KMS-11 (cell line): ENCODE measurements at regions not wholly inside any gene's neighbourhood (a gene's known extent, or its start where the extent isn't known, plus 50 kb on each side); places are given as distances from the start of the nearest gene placed in this dataset.

Source experiments
- H2AFZ ChIP-seq: fragments of 200-600 bp; sonication (generic); 2 replicates; pipeline ENCODE4 v1.6.1; 2016; ENCODE audit warnings: antibody characterized with exemption, mixed run types, low read depth
- H3K27ac ChIP-seq: fragments of 200-600 bp; sonication (generic); 2 replicates; pipeline ENCODE4 v1.6.1; 2016; ENCODE audit warnings: mild to moderate bottlenecking, mixed run types
- H3K27me3 ChIP-seq: fragments of 200-600 bp; sonication (generic); 2 replicates; pipeline ENCODE4 v1.6.1; 2017; ENCODE audit warnings: mild to moderate bottlenecking, low read depth, mixed run types, moderate library complexity; ENCODE audit not compliant: insufficient read depth
- H3K36me3 ChIP-seq: fragments of 200-600 bp; sonication (generic); 2 replicates; pipeline ENCODE4 v1.6.1; 2017; ENCODE audit warnings: mild to moderate bottlenecking, mixed run types; ENCODE audit not compliant: insufficient read depth
- H3K4me1 ChIP-seq: fragments of 200-600 bp; sonication (generic); 2 replicates; pipeline ENCODE4 v1.6.1; 2016; ENCODE audit warnings: mild to moderate bottlenecking, low read depth, mixed run types; ENCODE audit not compliant: poor library complexity, severe bottlenecking
- H3K4me2 ChIP-seq: fragments of 200-600 bp; sonication (generic); 2 replicates; pipeline ENCODE4 v1.7.0; 2016; ENCODE audit warnings: mild to moderate bottlenecking, mixed run types
- H3K4me3 ChIP-seq: fragments of 200-600 bp; sonication (generic); IDR thresholded peaks from 2 replicates; pipeline ENCODE4 v1.6.1; 2017; ENCODE audit warnings: low read depth, low read length, mixed read lengths; ENCODE audit not compliant: insufficient read depth
- H3K79me2 ChIP-seq: fragments of 200-600 bp; sonication (generic); 2 replicates; pipeline ENCODE4 v1.6.1; 2016; ENCODE audit warnings: low read depth, mixed run types; ENCODE audit not compliant: insufficient read depth
- H3K9ac ChIP-seq: fragments of 200-600 bp; sonication (generic); 2 replicates; pipeline ENCODE4 v1.6.1; 2016; ENCODE audit warnings: mild to moderate bottlenecking, mixed run types
- H4K20me1 ChIP-seq: fragments of 200-600 bp; sonication (generic); 2 replicates; pipeline ENCODE4 v1.6.1; 2016; ENCODE audit warnings: mild to moderate bottlenecking, mixed run types; ENCODE audit not compliant: insufficient read depth
- CTCF ChIP-seq: fragments of 200-600 bp; sonication (generic); conservative IDR thresholded peaks from 2 replicates; pipeline ENCODE4 v1.6.1; 2017; ENCODE audit warnings: low read depth, mild to moderate bottlenecking, antibody characterized with exemption, low read length, moderate library complexity, mixed read lengths

- Histone ChIP-seq H3K27me3 (no peaks in the 10 kb centered on the region), H3K27ac (no peak overlapping the region), H2AFZ (no peak overlapping the region), H3K4me2 (no peak overlapping the region), H3K4me3 (no peak overlapping the region), H3K79me2 (no peaks in the 10 kb centered on the region), H3K36me3 (no peaks in the 10 kb centered on the region), H3K9ac (no peak overlapping the region), H4K20me1 (no peaks in the 10 kb centered on the region), H3K4me1 (no peaks in the 10 kb centered on the region)
- TF ChIP-seq CTCF, result peak; percentile 53
Measured at GRCh38 chr13:53206455-53206854, 177.8 kb downstream of the OLFM4 start.

GRCh38 chr13:53207556-53207955, 178.9 kb downstream of the OLFM4 start:
- H3K4me2 ChIP-seq, result no peak overlapping the region
- H3K9ac ChIP-seq, result no peak overlapping the region

GRCh38 chr13:53214433-53214832, 185.8 kb downstream of the OLFM4 start:
- H2AFZ ChIP-seq, result no peak overlapping the region
- H3K9ac ChIP-seq, result no peak overlapping the region
- no peaks in the 10 kb centered on the region for H4K20me1 ChIP-seq
- no peak overlapping the region for H3K4me2 ChIP-seq
- H3K4me1 ChIP-seq, result no peaks in the 10 kb centered on the region
- no peak for TF ChIP-seq CTCF
- H3K36me3 ChIP-seq, result no peaks in the 10 kb centered on the region
- no peak overlapping the region for H3K4me3 ChIP-seq
- no peak overlapping the region for H3K27ac ChIP-seq
- no peaks in the 10 kb centered on the region for H3K79me2 ChIP-seq
- no peaks in the 10 kb centered on the region for H3K27me3 ChIP-seq

More at GRCh38 chr13:53207556-53207955, 178.9 kb downstream of the OLFM4 start:
- Histone ChIP-seq H3K4me1 (no peaks in the 10 kb centered on the region), H3K27me3 (no peaks in the 10 kb centered on the region), H2AFZ (no peak overlapping the region), H3K4me3 (no peak overlapping the region), H4K20me1 (no peaks in the 10 kb centered on the region), H3K36me3 (no peaks in the 10 kb centered on the region), H3K79me2 (no peaks in the 10 kb centered on the region), H3K27ac (no peak overlapping the region)
- TF ChIP-seq CTCF, result no peak

- H3K4me1 ChIP-seq, result no peaks in the 10 kb centered on the region
- H3K9ac ChIP-seq, result no peak overlapping the region
- H3K4me2 ChIP-seq, result no peak overlapping the region
- no peaks in the 10 kb centered on the region for H4K20me1 ChIP-seq
- no peak overlapping the region for H2AFZ ChIP-seq
- no peaks in the 10 kb centered on the region for H3K27me3 ChIP-seq
- no peak overlapping the region for H3K4me3 ChIP-seq
- no peaks in the 10 kb centered on the region for H3K79me2 ChIP-seq
- TF ChIP-seq CTCF, result no peak
- no peak overlapping the region for H3K27ac ChIP-seq
- H3K36me3 ChIP-seq, result no peaks in the 10 kb centered on the region
Measured at GRCh38 chr13:53215563-53215962, 186.9 kb downstream of the OLFM4 start.

- Histone ChIP-seq H3K4me2 (no peak overlapping the region), H3K9ac (no peak overlapping the region), H3K4me3 (no peak overlapping the region), H3K79me2 (no peaks in the 10 kb centered on the region), H2AFZ (no peak overlapping the region), H4K20me1 (no peaks in the 10 kb centered on the region), H3K36me3 (no peaks in the 10 kb centered on the region), H3K27ac (no peak overlapping the region), H3K4me1 (no peaks in the 10 kb centered on the region), H3K27me3 (no peaks in the 10 kb centered on the region)
- TF ChIP-seq CTCF, result no peak
Measured at GRCh38 chr13:53216773-53217172, 188.2 kb downstream of the OLFM4 start.
